Adrenal gland (tissue), 9 donors: ENCODE measurements at regions not wholly inside any gene's neighbourhood (a gene's known extent, or its start where the extent isn't known, plus 50 kb on each side); places are given as distances from the start of the nearest gene placed in this dataset.

Source experiments
- DNase-seq, 7 donors: peaks; one replicate each; pipeline ENCODE4 v3.0.0-alpha.2; 2019 to 2020
- H3K27ac ChIP-seq, 5 donors: fragments of 200-600 bp; sonication (generic) in 4 of 5; 1 replicate in 3 of 5; 2 replicates in 2 of 5; pipeline versions ENCODE4 v1.5.1 to v1.8.0; 2016 to 2020; ENCODE audit warnings: mild to moderate bottlenecking in 1 of 5
- H3K27me3 ChIP-seq: fragments of 200-600 bp; 2 replicates; pipeline ENCODE4 v1.8.0; 2021
- H3K36me3 ChIP-seq, 2 donors: fragments of 200-600 bp; replicated peaks in 1 of 2; 1 replicate in 1 of 2; 2 replicates in 1 of 2; pipeline versions ENCODE4 v1.5.1 to v1.8.0; 2018 to 2022
- H3K4me1 ChIP-seq, 2 donors: fragments of 200-600 bp; replicated peaks in 1 of 2; 1 replicate in 1 of 2; 2 replicates in 1 of 2; pipeline versions ENCODE4 v1.5.1 to v1.8.0; 2018 to 2021
- H3K4me3 ChIP-seq, 4 donors: fragments of 200-600 bp; sonication (generic) in 3 of 4; one replicate each; pipeline ENCODE4 v1.5.1; 2016 to 2018
- H3K9me3 ChIP-seq, 3 donors: fragments of 200-600 bp; sonication (generic) in 1 of 3; replicated peaks in 1 of 3; 1 replicate in 2 of 3; 2 replicates in 1 of 3; pipeline versions ENCODE4 v1.5.1 to v1.8.0; 2016 to 2021
- CTCF ChIP-seq, 6 experiments: fragments of 450-650 bp in 4 of 6; fragments of 200-600 bp in 2 of 6; sonication (generic) in 1 of 6; IDR thresholded peaks; 1 replicate in 5 of 6; 2 replicates in 1 of 6; pipeline versions ENCODE4 v1.5.1 to v1.8.0; 2016 to 2021; ENCODE audit warnings: antibody characterized with exemption in 6 of 6, mild to moderate bottlenecking in 2 of 6, moderate library complexity in 1 of 6
- POLR2A ChIP-seq, 2 donors: fragments of 450-650 bp; IDR thresholded peaks; one replicate each; pipeline ENCODE4 v1.6.1; 2017; ENCODE audit warnings: antibody characterized with exemption in 2 of 2, mild to moderate bottlenecking in 2 of 2, moderate library complexity in 1 of 2
- WGBS, 4 donors: extraction: QIAGEN DNeasy Blood & Tissue Kit in 2 of 4; methylation state at CpG; one replicate each; pipeline versions ENCODE4 v1.1.5 to v1.1.7; 2013 to 2017; 5-methylcytosine and 5-hydroxymethylcytosine counted together
- intact Hi-C, 2 donors: fragments of 100-400 bp; cut with DNase I; formaldehyde crosslinking; loops; one replicate each; pipeline versions ENCODE4 v1.14.1 to v1.15.0; 2022 to 2023
- donor health status: healthy with polysubstance abuse.
- donor health status: Bipolar disorder and iron deficiency.
- donor health status: DM: yes; HTN: yes; CAD: no.
- donor health status: DM: no; HTN: no; CAD: no.
- donor health status: DM: no; HTN: no; CAD: no.

- no peak for DNase-seq
- TF ChIP-seq CTCF (IDR thresholded peaks at IDR 0.05) (no peak), POLR2A (IDR thresholded peaks at IDR 0.05) (no peak)
- Histone ChIP-seq H3K9me3 (no peaks in the 10 kb centered on the region), H3K27ac (no peak overlapping the region), H3K4me3 (no peak overlapping the region), H3K27me3 (no peaks in the 10 kb centered on the region), H3K36me3 (no peaks in the 10 kb centered on the region), H3K4me1 (no peaks in the 10 kb centered on the region)
- intact Hi-C loops = no loop called here
These were observed 426.4 kb downstream of the ACTR3B start for GRCh38 chr7:153185936-153186335.

- no peak overlapping the region for H3K27ac ChIP-seq
- H3K4me3 ChIP-seq = no peak overlapping the region
- H3K9me3 ChIP-seq = no peaks in the 10 kb centered on the region
- no peaks in the 10 kb centered on the region for H3K4me1 ChIP-seq
- DNase-seq = no peak
- TF ChIP-seq POLR2A (IDR thresholded peaks at IDR 0.05) = no peak
- no peak for TF ChIP-seq CTCF (IDR thresholded peaks at IDR 0.05)
- intact Hi-C loops = no loop called here
- H3K27me3 ChIP-seq = no peaks in the 10 kb centered on the region
- H3K36me3 ChIP-seq = no peaks in the 10 kb centered on the region
- WGBS, 4 donors = 49 to 67% (median 55%) methylated on average over 3 of the region's 3 CpGs
These were observed 428.6 kb downstream of the ACTR3B start for GRCh38 chr7:153188161-153188560.

GRCh38 chr7:153188630-153189029 is 429.1 kb downstream of the ACTR3B start:
- TF ChIP-seq POLR2A (IDR thresholded peaks at IDR 0.05) (no peak), CTCF (IDR thresholded peaks at IDR 0.05) (no peak)
- Histone ChIP-seq H3K4me1 (no peaks in the 10 kb centered on the region), H3K9me3 (no peaks in the 10 kb centered on the region), H3K27me3 (no peaks in the 10 kb centered on the region), H3K36me3 (no peaks in the 10 kb centered on the region), H3K27ac (no peak overlapping the region), H3K4me3 (no peak overlapping the region)
- no peak for DNase-seq
- WGBS, 4 donors = 69 to 80% (median 77%) methylated on average over 3 of the region's 3 CpGs
- intact Hi-C loops = no loop called here

GRCh38 chr7:153190452-153190851 is 430.9 kb downstream of the ACTR3B start:
- WGBS, 4 donors = 58 to 73% (median 64%) methylated on average over 3 of the region's 3 CpGs
- TF ChIP-seq POLR2A (IDR thresholded peaks at IDR 0.05) (no peak), CTCF (IDR thresholded peaks at IDR 0.05) (no peak)
- intact Hi-C loops = no loop called here
- Histone ChIP-seq H3K36me3 (no peaks in the 10 kb centered on the region), H3K4me3 (no peak overlapping the region), H3K27ac (no peak overlapping the region), H3K4me1 (no peaks in the 10 kb centered on the region), H3K27me3 (no peaks in the 10 kb centered on the region), H3K9me3 (no peaks in the 10 kb centered on the region)
- peak in 2 of 7 donors; percentile 3 to 54 for DNase-seq
